Endothelial cell of umbilical vein (primary cell): ENCODE measurements at regions not wholly inside any gene's neighbourhood (a gene's known extent, or its start where the extent isn't known, plus 50 kb on each side); places are given as distances from the start of the nearest gene placed in this dataset.

Source experiments
- EZH2 ChIP-seq: IDR thresholded peaks from 2 replicates; pipeline ENCODE4 v1.6.1; 2012; ENCODE audit warnings: borderline replicate concordance, low read depth, mild to moderate bottlenecking, moderate library complexity, low read length, inconsistent platforms; ENCODE audit not compliant: severe bottlenecking
- FOS ChIP-seq: IDR thresholded peaks from 2 replicates; pipeline ENCODE4 v1.6.1; 2011; ENCODE audit warnings: mild to moderate bottlenecking, low read length, moderate library complexity, borderline replicate concordance; ENCODE audit not compliant: insufficient read depth
- JUN ChIP-seq: IDR thresholded peaks from 2 replicates; pipeline ENCODE4 v1.6.1; 2011; ENCODE audit warnings: borderline replicate concordance, low read depth; ENCODE audit not compliant: insufficient read length, insufficient read depth
- MYC ChIP-seq: IDR thresholded peaks from one replicate; pipeline ENCODE4 v1.6.1; 2011; ENCODE audit warnings: mild to moderate bottlenecking, low read depth, low read length
- POLR2A ChIP-seq: IDR thresholded peaks from 2 replicates; pipeline ENCODE4 v1.6.1; 2012; ENCODE audit warnings: low read depth, mild to moderate bottlenecking, control low read depth, low read length
- POLR2AphosphoS5 ChIP-seq: IDR thresholded peaks from 2 replicates; pipeline ENCODE4 v1.6.1; 2012; ENCODE audit warnings: low read depth, mild to moderate bottlenecking, control low read depth, low read length, moderate library complexity; ENCODE audit not compliant: insufficient read depth
- TF ChIP-seq, protein P1 (sequence below), 2 donors: IDR thresholded peaks; 1 replicate in 1 of 2; 2 replicates in 1 of 2; pipeline ENCODE4 v1.5.1; 2011; ENCODE audit warnings: low read length in 2 of 2, mild to moderate bottlenecking in 2 of 2, moderate library complexity in 2 of 2, control low read depth in 1 of 2, inconsistent platforms in 1 of 2, low read depth in 1 of 2; ENCODE audit not compliant: insufficient read depth in 1 of 2; ENCODE audit errors: extremely low read depth in 1 of 2
- TF ChIP-seq, protein P2 (sequence below): IDR thresholded peaks from 2 replicates; pipeline ENCODE4 v1.6.1; 2011; ENCODE audit not compliant: insufficient read depth, insufficient read length

DNA sequence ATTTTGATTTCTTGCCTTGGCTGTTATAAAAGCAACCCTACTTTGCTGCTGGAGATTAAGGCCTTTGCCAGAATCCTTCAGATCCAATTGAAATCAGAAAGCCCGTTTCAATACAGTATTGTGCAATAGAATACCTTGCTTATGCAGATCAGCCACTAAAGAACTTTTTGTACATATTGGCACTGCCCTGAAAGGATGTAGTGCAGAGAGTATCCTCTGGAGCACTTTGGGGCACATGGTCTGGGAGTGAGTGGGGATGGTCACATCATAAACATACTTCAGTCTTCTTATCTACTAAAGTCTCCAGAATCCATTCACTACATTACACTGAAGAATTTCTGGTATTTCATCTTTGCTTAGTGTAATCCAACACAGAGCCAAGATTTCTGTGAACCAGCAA lies 189.0 kb downstream of the CENPF start:
- TF ChIP-seq, protein P1, sequence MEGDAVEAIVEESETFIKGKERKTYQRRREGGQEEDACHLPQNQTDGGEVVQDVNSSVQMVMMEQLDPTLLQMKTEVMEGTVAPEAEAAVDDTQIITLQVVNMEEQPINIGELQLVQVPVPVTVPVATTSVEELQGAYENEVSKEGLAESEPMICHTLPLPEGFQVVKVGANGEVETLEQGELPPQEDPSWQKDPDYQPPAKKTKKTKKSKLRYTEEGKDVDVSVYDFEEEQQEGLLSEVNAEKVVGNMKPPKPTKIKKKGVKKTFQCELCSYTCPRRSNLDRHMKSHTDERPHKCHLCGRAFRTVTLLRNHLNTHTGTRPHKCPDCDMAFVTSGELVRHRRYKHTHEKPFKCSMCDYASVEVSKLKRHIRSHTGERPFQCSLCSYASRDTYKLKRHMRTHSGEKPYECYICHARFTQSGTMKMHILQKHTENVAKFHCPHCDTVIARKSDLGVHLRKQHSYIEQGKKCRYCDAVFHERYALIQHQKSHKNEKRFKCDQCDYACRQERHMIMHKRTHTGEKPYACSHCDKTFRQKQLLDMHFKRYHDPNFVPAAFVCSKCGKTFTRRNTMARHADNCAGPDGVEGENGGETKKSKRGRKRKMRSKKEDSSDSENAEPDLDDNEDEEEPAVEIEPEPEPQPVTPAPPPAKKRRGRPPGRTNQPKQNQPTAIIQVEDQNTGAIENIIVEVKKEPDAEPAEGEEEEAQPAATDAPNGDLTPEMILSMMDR (IDR thresholded peaks at IDR 0.05; ENCODE audit: extremely low read depth in 1 of 2, insufficient read depth in 1 of 2, low read depth in 1 of 2, low read length in 2 of 2) = no peak
- TF ChIP-seq EZH2 (no peak), POLR2AphosphoS5 (no peak), JUN (no peak), POLR2A (no peak), MYC (no peak), FOS (no peak)
- TF ChIP-seq, protein P2, sequence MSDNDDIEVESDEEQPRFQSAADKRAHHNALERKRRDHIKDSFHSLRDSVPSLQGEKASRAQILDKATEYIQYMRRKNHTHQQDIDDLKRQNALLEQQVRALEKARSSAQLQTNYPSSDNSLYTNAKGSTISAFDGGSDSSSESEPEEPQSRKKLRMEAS = no peak
